Cardiac septum (tissue), 1 donor: ENCODE measurements at regions not wholly inside any gene's neighbourhood (a gene's known extent, or its start where the extent isn't known, plus 50 kb on each side); places are given as distances from the start of the nearest gene placed in this dataset.
"Not testable (repeated sequence)": the region's sequence is repeated elsewhere in the genome, so short reads cannot be mapped to it uniquely, and the experiment has no call there.

Source experiments
- DNase-seq: peaks from one replicate; pipeline ENCODE4 v3.0.0-alpha.2; 2020; ENCODE audit warnings: low spot score
- intact Hi-C: fragments of 100-400 bp; cut with DNase I; formaldehyde crosslinking; loops from one replicate; pipeline ENCODE4 v1.14.0; 2022
- donor health status: DM: no; HTN: no; CAD: no.

- DNase-seq: no peak
- intact Hi-C loops: no loop called here
These were observed 342.2 kb upstream of the KYNU start for GRCh38 chr2:142535311-142535710.

GRCh38 chr2:142533177-142533576 is 344.3 kb upstream of the KYNU start:
- intact Hi-C loops: no loop called here
- no peak for DNase-seq

GRCh38 chr2:142531377-142531776 is 346.1 kb upstream of the KYNU start:
- intact Hi-C loops: no loop called here
- DNase-seq: no peak

DNA sequence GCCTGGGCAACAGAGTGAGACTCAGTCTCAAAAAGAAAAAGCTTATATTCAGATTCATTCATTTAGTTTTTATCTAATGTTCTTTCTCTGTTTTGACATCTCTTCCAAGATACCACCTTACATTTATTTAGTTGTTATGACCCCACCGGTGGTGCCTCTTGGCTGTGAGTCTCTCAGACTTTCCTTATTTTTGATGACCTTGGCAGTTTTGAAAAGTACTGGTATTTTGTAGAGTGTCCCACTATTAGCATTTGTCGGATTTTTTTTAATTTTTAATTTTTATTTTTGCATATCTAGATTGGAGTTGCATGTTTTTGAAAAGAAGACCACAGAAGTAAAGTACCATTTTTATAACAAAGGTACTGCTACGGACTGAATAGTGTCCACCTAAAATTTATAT is 351.7 kb upstream of the KYNU start:
- intact Hi-C loops: no loop called here
- DNase-seq: no peak

DNA sequence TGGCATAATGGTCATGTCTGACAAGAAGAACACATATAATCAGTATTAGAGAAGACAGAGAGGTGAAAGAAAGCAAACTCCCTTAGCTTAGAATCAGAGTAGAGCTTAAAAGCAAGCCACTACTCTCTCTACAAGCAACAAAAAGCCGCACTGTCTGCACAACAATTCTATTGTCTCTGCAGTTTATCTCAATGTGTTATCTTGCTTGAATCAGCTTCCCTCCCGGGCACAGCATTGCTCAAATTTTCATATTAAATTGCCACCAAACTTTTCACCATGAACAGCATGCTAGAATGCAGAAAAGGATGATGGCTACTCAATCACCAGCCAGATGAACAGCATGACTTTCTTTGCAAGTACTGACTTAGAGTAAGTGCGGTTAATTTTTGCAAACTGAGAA is 356.0 kb upstream of the KYNU start:
- intact Hi-C loops: no loop called here
- no peak for DNase-seq

DNA sequence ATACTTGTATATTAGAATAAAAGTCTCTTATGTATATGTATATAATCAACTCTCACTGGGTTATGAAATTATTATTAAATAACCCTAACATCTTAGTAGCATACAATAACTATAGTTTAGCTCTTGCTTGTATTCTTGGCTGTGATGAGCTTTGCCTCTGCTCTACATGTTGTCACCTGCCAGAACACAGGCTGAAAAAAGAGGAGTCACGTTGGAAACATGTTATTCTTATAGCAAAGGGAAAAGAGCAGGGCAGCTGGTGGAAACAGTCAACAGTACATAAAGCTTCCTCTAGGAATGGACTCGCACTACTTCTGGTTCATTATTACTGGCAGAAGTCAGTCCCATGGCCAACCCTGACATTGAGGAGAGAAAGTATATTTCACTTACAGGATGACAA is 362.0 kb upstream of the KYNU start:
- DNase-seq: no peak
- intact Hi-C loops: no loop called here

DNA sequence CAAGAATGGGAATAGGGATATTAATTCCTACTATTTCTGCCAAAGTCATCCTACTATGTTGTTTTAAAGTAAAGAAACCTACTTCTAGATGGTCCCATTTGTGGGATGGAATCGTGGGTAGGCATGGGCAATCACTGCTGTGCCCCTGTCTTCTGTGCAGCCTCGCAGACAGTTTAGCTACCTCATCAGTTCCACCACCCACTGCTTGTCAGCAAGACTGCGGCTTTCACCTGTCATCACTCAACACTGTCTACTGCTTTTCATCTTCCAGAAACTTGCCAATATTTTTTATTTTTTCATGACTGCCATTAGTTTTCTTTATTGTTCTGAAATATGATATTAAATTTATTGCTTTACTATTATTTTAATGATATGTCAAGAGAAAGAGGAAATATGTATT is 368.1 kb upstream of the KYNU start:
- no peak for DNase-seq
- intact Hi-C loops: no loop called here

DNA sequence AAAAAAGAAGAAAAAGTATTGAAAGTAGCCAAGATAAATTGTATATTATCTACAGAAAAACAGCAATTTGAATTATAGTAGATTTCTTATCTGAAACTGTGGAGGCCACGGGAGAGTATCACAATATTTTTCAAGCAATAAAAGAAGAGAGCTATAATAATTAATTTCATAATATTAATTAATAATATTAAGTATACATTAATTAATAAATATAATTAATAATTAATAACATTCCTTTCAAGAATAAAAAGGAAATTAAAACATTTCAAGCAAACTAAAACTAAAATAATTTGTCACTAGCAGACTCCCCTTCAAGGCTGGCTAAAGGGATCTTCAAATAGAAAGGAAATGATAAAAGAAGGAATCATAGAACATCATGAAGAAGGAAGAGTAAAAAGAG is 372.7 kb upstream of the KYNU start:
- intact Hi-C loops: no loop called here

DNA sequence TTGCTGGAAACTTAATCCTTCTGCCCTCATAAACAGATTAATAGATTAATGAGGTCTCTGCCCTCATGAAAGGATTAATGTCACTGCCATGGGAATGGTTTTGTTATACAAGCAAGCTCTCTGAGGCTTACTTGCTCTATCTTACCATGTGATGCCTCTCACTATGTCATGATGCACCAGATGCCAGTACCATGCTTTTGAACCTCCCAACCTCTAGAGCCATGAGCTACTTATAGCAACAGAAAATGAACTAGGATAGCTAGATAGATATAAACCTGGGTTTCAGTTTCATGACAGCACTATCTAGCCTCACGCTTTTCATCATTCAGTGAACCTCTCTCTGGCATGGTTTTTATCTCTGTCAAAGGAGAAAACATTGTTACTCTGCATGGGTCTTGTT is 371.6 kb upstream of the LRP1B start:
- no peak for DNase-seq

More for the DNA sequence above, 372.7 kb upstream of the KYNU start:
- no peak for DNase-seq

DNA sequence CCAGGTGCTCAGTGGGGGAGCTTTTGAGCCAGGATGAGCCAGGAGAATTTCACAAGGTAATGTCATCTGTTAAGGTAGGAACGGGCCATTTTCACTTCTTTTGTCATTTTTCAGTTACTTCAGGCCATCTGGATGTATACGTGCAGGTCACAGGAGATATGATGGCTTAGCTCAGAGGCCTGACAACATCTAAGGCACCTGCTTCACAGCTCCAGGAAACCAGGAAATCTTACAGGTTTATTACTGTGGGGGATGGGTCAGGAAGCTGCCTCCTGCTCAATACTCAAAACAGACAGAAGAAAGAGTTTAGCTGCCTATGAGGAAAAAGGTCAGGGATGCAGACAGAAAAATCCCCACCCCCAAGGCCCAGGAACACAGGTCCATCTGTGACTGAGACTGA is 364.3 kb upstream of the LRP1B start:
- DNase-seq: no peak
- intact Hi-C loops: no loop called here

More for the DNA sequence above, 371.6 kb upstream of the LRP1B start:
- intact Hi-C loops: no loop called here

GRCh38 chr2:142489631-142490030 is 358.8 kb upstream of the LRP1B start:
- DNase-seq, intact Hi-C loops: not testable (repeated sequence)

DNA sequence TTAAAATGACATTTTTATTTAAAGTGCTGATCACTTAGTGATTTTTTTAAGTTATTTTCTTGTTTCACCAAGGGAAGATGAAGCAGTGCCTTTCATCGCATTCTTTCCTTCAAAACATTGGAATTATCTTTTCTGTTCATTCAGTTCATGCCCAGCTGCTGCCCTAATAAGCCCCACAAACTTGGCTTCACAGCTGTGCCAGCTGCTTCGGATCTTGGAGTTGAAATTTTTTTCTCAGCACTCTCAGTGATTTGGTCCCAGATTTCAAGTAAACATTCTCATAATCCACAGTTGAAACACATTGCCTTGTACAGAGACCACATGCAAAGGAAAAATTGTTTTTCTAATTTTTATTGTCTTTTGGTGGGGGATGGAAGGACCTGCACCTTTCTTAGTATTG is 353.3 kb upstream of the LRP1B start:
- intact Hi-C loops: no loop called here
- no peak for DNase-seq

GRCh38 chr2:142483653-142484052 is 352.8 kb upstream of the LRP1B start:
- DNase-seq: no peak
- intact Hi-C loops: no loop called here

DNA sequence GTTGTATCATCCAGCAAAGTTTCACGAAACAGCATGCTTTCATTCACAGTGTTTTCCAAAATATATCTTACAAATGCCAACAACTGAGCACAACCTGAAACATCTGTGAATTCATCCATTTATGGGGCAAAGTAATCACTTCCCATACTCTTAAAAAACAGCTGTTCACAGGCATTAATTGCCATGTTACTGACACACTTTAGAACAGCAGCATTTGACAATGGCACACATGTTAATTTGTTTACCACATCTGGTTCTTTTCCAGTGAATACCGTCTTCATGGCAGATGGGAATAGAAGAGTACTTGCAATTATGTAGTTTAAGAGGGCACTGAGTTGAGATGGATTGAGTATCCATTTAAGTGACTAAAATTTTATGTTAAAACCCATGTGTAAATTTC is 347.4 kb upstream of the LRP1B start:
- DNase-seq: no peak
- intact Hi-C loops: no loop called here

DNA sequence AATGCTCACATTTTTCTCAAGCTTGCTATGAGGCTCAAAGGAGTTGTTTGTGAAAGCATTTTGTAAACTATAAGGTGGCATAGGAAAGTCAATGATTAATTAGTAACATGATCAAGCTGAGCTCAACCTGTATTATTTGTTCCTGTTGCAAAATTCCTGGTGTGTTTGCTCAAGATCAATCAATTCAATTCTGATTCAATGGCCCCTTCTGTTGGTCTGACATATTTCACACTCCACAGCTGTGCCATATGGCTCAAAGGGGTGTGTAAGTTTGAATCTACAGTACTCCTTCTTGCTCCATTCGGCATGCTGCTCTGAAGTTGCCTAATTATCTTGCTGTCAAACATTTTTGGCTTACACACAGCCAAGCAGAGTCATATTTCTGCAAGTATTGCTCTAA is 341.6 kb upstream of the LRP1B start:
- no peak for DNase-seq
- intact Hi-C loops: no loop called here

GRCh38 chr2:142467321-142467720 is 336.5 kb upstream of the LRP1B start:
- DNase-seq: no peak
- intact Hi-C loops: no loop called here

- DNase-seq: no peak
- intact Hi-C loops: no loop called here
These were observed 332.2 kb upstream of the LRP1B start for GRCh38 chr2:142463047-142463446.

- intact Hi-C loops: no loop called here
These were observed 331.5 kb upstream of the LRP1B start for GRCh38 chr2:142462306-142462705.

DNA sequence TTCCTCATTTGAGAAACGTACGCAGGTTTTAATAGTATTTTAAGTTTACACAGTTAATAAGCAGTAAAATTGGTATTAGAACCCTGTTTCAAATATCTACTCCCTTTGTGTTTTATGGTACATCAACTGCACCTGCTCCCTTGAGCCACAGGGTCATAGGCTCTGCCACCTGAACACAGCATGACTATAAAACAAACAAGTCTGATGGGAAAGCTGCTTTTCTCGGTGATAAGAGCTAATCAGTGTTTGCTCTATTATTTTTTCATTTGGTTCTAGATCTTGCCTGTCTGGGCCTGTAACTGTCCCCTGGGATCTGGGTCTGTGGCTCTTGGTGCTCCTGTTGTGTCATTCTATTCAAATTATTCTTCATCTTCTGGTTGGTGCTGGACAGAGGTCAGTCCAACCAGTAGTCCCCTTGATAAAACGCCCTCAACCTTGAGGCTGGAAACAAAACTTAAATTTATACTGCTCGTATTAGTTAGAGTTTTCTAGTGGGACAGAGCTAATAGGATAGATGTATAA is 314.8 kb upstream of the LRP1B start:
- no peak for DNase-seq
- intact Hi-C loops: no loop called here

More at GRCh38 chr2:142462306-142462705, 331.5 kb upstream of the LRP1B start:
- no peak for DNase-seq

- DNase-seq: no peak
- intact Hi-C loops: no loop called here
These were observed 314.2 kb upstream of the LRP1B start for GRCh38 chr2:142445023-142445422.

- DNase-seq: no peak
- intact Hi-C loops: no loop called here
These were observed 305.0 kb upstream of the LRP1B start for GRCh38 chr2:142435847-142436246.

GRCh38 chr2:142426064-142426463 is 295.2 kb upstream of the LRP1B start:
- no peak for DNase-seq
- intact Hi-C loops: loop anchor here (1.0 kb wide), 1 partner anchor 8 kb away; no protein-coding TSS in a partner anchor
